GM13977 (cell line): ENCODE measurements at regions not wholly inside any gene's neighbourhood (a gene's known extent, or its start where the extent isn't known, plus 50 kb on each side); places are given as distances from the start of the nearest gene placed in this dataset.

Experiments
- DNase-seq: peaks from one replicate; pipeline ENCODE4 v3.0.0; 2012; ENCODE audit warnings: low spot score
- in situ Hi-C: fragments of 300-500 bp; cut with MboI; formaldehyde crosslinking; loops from one replicate; pipeline ENCODE4 v1.12.0; 2022; ENCODE audit warnings: low sequenced_read_pairs, low pct_unique_long_range_greater_than_20kb, mixed read lengths, inconsistent platforms; ENCODE audit not compliant: unreplicated experiment
- TF ChIP-seq, protein P1 (sequence below): IDR thresholded peaks from 2 replicates; pipeline ENCODE4 v1.5.1; 2012; ENCODE audit warnings: mild to moderate bottlenecking, control low read depth; ENCODE audit not compliant: insufficient read depth; ENCODE audit errors: extremely low read depth, missing control alignments

DNA sequence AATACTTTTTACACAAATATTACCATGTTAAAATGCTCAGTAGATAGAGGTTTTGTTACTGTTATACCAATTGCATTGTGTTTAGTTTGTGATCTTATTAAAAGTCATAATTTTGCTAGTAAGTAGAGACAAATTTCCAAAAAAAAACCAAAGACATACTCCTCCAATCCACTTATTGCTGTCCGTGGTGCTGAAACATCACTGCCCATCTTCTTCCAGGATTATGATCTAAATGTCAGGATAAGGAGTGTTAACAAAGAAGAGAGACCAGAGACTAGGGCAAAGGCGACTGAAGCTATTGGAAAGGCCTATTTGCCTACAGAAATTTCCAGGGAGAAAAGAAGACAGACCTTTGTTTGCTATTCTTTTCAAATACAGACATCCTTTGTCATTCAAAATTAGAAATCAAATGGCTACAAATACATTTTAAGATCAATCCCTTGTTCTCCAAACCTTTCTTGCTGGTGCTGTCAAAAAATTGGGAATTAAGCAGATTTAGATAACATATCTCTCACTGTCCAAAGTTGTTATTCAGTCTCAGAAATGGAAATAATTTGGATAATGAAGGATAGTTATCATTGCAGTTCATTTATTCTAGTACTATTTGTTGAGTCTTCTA lies 199.7 kb downstream of the C11orf91 start:
- in situ Hi-C loops: no loop called here
- no peak for DNase-seq

DNA sequence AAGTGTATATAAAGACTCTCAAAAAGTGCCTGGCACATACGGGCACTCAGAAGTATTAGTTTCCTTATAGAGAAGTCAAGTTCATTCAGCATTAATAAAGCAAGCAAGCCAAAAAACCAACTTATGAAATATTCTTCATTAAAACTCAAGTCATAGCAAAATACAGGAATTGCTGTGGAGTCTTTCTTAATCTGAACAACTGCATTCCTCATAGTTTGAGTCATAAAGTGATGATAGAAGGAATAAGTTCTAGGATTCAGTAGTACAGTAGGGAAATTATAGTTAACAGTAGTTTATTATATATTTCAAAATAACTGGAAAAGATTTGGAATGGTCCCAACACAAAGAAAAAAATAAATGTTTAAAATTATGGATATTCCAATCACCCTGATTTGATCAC lies 200.3 kb downstream of the C11orf91 start:
- no peak for DNase-seq
- TF ChIP-seq, protein P1, sequence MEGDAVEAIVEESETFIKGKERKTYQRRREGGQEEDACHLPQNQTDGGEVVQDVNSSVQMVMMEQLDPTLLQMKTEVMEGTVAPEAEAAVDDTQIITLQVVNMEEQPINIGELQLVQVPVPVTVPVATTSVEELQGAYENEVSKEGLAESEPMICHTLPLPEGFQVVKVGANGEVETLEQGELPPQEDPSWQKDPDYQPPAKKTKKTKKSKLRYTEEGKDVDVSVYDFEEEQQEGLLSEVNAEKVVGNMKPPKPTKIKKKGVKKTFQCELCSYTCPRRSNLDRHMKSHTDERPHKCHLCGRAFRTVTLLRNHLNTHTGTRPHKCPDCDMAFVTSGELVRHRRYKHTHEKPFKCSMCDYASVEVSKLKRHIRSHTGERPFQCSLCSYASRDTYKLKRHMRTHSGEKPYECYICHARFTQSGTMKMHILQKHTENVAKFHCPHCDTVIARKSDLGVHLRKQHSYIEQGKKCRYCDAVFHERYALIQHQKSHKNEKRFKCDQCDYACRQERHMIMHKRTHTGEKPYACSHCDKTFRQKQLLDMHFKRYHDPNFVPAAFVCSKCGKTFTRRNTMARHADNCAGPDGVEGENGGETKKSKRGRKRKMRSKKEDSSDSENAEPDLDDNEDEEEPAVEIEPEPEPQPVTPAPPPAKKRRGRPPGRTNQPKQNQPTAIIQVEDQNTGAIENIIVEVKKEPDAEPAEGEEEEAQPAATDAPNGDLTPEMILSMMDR: no peak
- in situ Hi-C loops: no loop called here

More for the DNA sequence above, 199.7 kb downstream of the C11orf91 start:
- TF ChIP-seq, protein P1: no peak

DNA sequence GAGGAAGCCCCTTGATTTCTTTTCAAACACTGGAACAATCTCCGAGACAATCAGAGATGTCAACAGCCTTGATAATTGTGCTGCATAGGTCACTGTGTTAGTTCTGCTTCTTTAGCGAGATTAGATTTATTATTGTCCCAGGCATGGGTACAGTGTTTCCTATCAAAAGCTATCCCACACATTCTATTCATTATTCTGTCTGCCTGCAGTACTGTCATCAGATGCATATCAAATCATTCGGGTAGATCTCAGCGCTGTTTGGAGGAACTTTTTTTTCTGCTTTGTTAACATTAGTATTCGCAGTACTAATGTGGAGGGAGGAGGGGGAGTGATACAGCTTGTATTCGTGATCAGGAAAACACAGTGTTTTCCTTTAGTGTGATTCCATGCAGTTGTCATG lies 208.0 kb downstream of the C11orf91 start:
- TF ChIP-seq, protein P1: no peak
- DNase-seq: no peak
- in situ Hi-C loops: no loop called here

DNA sequence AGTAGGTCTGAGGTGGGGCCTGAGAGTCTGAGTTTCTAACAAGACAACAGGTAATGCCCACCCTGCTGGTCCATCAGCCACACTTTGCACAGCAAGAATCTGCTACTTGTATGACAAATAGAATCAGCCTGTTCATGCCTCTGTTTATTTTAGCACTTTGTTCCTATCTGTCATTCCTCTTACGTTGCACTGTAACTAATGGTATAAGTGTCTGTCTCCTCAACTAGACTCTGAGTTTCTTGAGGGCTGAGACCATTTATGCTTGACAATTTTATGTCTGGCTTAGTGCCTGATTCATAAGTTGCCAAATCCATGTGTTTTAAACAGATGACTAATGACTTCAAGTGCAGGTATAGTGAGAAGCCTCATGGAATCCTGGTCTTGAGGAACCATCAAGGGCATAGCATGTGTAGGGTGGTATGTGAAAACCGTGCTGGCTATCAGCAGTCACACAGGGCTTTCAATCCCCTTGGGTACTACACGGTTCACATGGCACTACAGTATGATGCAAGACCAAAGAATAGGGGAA lies 209.7 kb downstream of the C11orf91 start:
- TF ChIP-seq, protein P1: no peak
- DNase-seq: no peak
- in situ Hi-C loops: no loop called here

DNA sequence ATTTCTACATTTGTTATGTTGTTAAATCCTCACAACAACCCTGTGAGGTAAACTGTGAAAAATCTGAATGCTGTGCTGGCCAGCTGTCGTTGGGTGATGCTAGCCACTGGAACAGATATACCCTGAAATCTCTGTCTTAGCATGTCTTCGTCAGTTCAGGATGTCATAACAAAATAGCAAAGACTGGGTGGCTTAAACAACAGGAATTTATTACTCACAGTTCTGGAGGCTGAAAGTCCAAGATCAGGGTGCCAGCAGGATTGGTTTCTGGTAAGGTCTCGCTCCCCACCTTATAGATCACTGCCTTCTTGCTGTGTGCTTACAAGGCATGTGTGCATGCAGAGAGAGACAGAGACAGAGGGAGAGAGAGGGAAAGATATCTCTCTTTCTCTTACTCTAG lies 211.7 kb downstream of the C11orf91 start:
- in situ Hi-C loops: no loop called here
- TF ChIP-seq, protein P1: no peak
- no peak for DNase-seq

DNA sequence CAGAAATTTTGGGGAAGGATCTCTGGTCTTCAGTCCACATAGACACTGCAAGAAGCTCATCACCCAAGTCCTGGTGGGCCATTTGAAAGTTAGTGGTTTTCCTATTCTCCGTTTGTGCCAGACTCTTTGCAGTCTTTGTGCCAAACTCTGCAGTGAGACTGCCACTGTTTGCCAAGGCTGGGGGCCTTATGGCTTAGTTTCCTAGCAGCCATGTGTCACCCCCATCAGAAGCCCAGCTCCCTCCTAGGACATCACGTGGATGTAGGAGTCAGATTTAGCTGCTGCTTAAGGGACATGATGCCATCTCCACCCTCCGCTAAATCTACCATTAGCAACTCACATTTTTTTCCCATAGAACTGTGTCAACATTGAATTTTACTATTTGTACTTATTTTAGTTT lies 220.0 kb downstream of the C11orf91 start:
- in situ Hi-C loops: no loop called here
- DNase-seq: no peak
- TF ChIP-seq, protein P1: no peak
